CD14-positive monocyte (primary cell): ENCODE measurements at regions not wholly inside any gene's neighbourhood (a gene's known extent, or its start where the extent isn't known, plus 50 kb on each side); places are given as distances from the start of the nearest gene placed in this dataset.

ENCODE experiments used
- DNase-seq, 3 donors: peaks; one replicate each; pipeline ENCODE4 v3.0.0-alpha.2; 2011 to 2022
- H2AFZ ChIP-seq: 2 replicates; pipeline ENCODE4 v1.6.0; 2012; ENCODE audit warnings: mild to moderate bottlenecking, low read depth, low read length, inconsistent platforms; ENCODE audit not compliant: insufficient read depth, poor library complexity, severe bottlenecking
- H3K27ac ChIP-seq, 2 donors: 1 replicate in 1 of 2; 2 replicates in 1 of 2; pipeline ENCODE4 v1.5.1; 2012 to 2013; ENCODE audit warnings: low read length in 2 of 2, control low read depth in 1 of 2, inconsistent platforms in 1 of 2, low read depth in 1 of 2, mild to moderate bottlenecking in 1 of 2
- H3K27me3 ChIP-seq, 2 donors: one replicate each; pipeline versions ENCODE4 v1.6.0 to v1.6.1; 2011 to 2013; ENCODE audit warnings: low read length in 2 of 2; ENCODE audit not compliant: control insufficient read depth in 2 of 2, insufficient read depth in 2 of 2
- H3K36me3 ChIP-seq, 2 donors: replicated peaks in 1 of 2; 1 replicate in 1 of 2; 2 replicates in 1 of 2; pipeline versions ENCODE4 v1.5.1 to v1.6.1; 2012 to 2013; ENCODE audit warnings: low read length in 2 of 2, control low read depth in 1 of 2, inconsistent platforms in 1 of 2, mild to moderate bottlenecking in 1 of 2; ENCODE audit not compliant: insufficient read depth in 2 of 2, control insufficient read depth in 1 of 2
- H3K4me1 ChIP-seq, 2 donors: 1 replicate in 1 of 2; 2 replicates in 1 of 2; pipeline versions ENCODE4 v1.5.1 to v1.6.1; 2012 to 2013; ENCODE audit warnings: low read length in 2 of 2, control low read depth in 1 of 2, inconsistent platforms in 1 of 2, mild to moderate bottlenecking in 1 of 2, moderate library complexity in 1 of 2; ENCODE audit not compliant: insufficient read depth in 2 of 2, control insufficient read depth in 1 of 2
- H3K4me2 ChIP-seq: replicated peaks from 2 replicates; pipeline ENCODE3; 2012; ENCODE audit warnings: low read length, moderate library complexity, mild to moderate bottlenecking; ENCODE audit not compliant: poor library complexity, severe bottlenecking; ENCODE audit errors: extremely low read depth
- H3K4me3 ChIP-seq, 3 experiments: fragments of 200-600 bp in 1 of 3; sonication (generic) in 1 of 3; replicated peaks in 1 of 3; 1 replicate in 2 of 3; 2 replicates in 1 of 3; pipeline ENCODE4 v1.5.1; 2011 to 2013; ENCODE audit warnings: low read length in 3 of 3, mild to moderate bottlenecking in 3 of 3, control low read depth in 2 of 3, low read depth in 2 of 3, inconsistent platforms in 1 of 3, moderate library complexity in 1 of 3
- H3K79me2 ChIP-seq: 2 replicates; pipeline ENCODE4 v1.6.0; 2012; ENCODE audit warnings: mild to moderate bottlenecking, control low read depth, inconsistent platforms, low read length, moderate library complexity; ENCODE audit not compliant: insufficient read depth
- H3K9ac ChIP-seq: 2 replicates; pipeline ENCODE4 v1.6.0; 2017; ENCODE audit warnings: low read length, mild to moderate bottlenecking; ENCODE audit not compliant: insufficient read depth, poor library complexity, severe bottlenecking
- H3K9me3 ChIP-seq, 2 donors: replicated peaks in 1 of 2; 1 replicate in 1 of 2; 2 replicates in 1 of 2; pipeline versions ENCODE4 v1.5.1 to v1.6.1; 2012 to 2013; ENCODE audit warnings: low read length in 2 of 2, control low read depth in 1 of 2; ENCODE audit not compliant: control insufficient read depth in 1 of 2, insufficient read depth in 1 of 2
- H4K20me1 ChIP-seq: 2 replicates; pipeline ENCODE4 v1.6.0; 2012; ENCODE audit warnings: mild to moderate bottlenecking, low read length, control low read depth, moderate library complexity; ENCODE audit not compliant: insufficient read depth
- H3K27ac Mint-ChIP-seq, 7 donors: one replicate each; pipeline ENCODE4 v1.8.0; 2020; ENCODE audit warnings: mild to moderate bottlenecking in 7 of 7, mixed read lengths in 7 of 7, moderate library complexity in 6 of 7, inconsistent platforms in 2 of 7
- H3K27me3 Mint-ChIP-seq, 3 donors: one replicate each; pipeline ENCODE4 v1.8.0; 2021 to 2022; ENCODE audit warnings: low read depth in 3 of 3, mild to moderate bottlenecking in 3 of 3, mixed read lengths in 3 of 3, moderate library complexity in 3 of 3, inconsistent platforms in 1 of 3
- H3K36me3 Mint-ChIP-seq, 2 donors: one replicate each; pipeline ENCODE4 v1.8.0; 2020; ENCODE audit warnings: mixed read lengths in 2 of 2, inconsistent platforms in 1 of 2, mild to moderate bottlenecking in 1 of 2
- H3K4me1 Mint-ChIP-seq: one replicate; pipeline ENCODE4 v1.8.0; 2020; ENCODE audit warnings: mild to moderate bottlenecking, mixed read lengths
- H3K4me3 Mint-ChIP-seq, 2 donors: one replicate each; pipeline ENCODE4 v1.8.0; 2020; ENCODE audit warnings: mild to moderate bottlenecking in 2 of 2, mixed read lengths in 2 of 2, moderate library complexity in 1 of 2
- H3K9me3 Mint-ChIP-seq, 7 donors: one replicate each; pipeline ENCODE4 v1.8.0; 2020 to 2022; ENCODE audit warnings: mixed read lengths in 7 of 7, mild to moderate bottlenecking in 6 of 7, moderate library complexity in 6 of 7, inconsistent platforms in 2 of 7
- WGBS: methylation state at CpG from one replicate; pipeline ENCODE4 v1.1.5; 2013; ENCODE audit warnings: missing lambda C conversion rate; ENCODE audit not compliant: insufficient coverage; 5-methylcytosine and 5-hydroxymethylcytosine counted together
- intact Hi-C, 2 donors: fragments of 100-400 bp; cut with micrococcal nuclease; formaldehyde crosslinking; loops; one replicate each; pipeline versions ENCODE4 v1.15.0 to v1.15.1; 2023
- TF ChIP-seq, protein P1 (sequence below): fragments of 200-600 bp; IDR thresholded peaks from one replicate; pipeline ENCODE4 v1.8.0; 2022; ENCODE audit warnings: antibody characterized with exemption, mild to moderate bottlenecking

DNA sequence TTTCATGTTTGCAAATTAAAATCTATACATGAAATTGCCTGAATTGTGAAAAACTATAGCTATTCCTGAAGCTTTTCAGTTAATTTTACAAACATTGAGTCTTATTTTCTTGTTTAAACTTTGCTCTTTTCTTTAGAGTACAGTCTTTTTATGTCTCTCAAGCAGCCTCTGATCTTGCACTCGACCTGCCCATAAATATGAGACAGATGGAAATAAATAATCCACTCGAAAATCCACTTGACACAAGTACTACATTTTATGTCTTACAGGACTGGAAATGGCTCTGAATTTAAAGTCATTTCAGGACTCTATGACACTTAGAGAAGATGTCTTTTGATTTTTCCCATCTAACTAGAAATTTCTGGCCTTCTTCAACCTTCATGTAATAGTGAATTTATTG lies 283.8 kb downstream of the USP25 start:
- no peaks in the 10 kb centered on the region for H3K4me1 ChIP-seq
- H3K9ac ChIP-seq: no peak overlapping the region
- no peak for DNase-seq
- Mint-ChIP-seq H3K27me3 (no peaks in the 10 kb centered on the region), H3K36me3 (no peaks in the 10 kb centered on the region), H3K9me3 (peaks cover 0 to 4% (median 2%) of the 10 kb centered on the region in 7 donors), H3K4me3 (no peak overlapping the region), H3K4me1 (no peaks in the 10 kb centered on the region), H3K27ac (no peak overlapping the region)
- no peaks in the 10 kb centered on the region for H3K36me3 ChIP-seq
- no peaks in the 10 kb centered on the region for H3K79me2 ChIP-seq
- H3K4me3 ChIP-seq: no peak overlapping the region
- H3K9me3 ChIP-seq: no peaks in the 10 kb centered on the region
- no peak overlapping the region for H3K27ac ChIP-seq
- TF ChIP-seq, protein P1, sequence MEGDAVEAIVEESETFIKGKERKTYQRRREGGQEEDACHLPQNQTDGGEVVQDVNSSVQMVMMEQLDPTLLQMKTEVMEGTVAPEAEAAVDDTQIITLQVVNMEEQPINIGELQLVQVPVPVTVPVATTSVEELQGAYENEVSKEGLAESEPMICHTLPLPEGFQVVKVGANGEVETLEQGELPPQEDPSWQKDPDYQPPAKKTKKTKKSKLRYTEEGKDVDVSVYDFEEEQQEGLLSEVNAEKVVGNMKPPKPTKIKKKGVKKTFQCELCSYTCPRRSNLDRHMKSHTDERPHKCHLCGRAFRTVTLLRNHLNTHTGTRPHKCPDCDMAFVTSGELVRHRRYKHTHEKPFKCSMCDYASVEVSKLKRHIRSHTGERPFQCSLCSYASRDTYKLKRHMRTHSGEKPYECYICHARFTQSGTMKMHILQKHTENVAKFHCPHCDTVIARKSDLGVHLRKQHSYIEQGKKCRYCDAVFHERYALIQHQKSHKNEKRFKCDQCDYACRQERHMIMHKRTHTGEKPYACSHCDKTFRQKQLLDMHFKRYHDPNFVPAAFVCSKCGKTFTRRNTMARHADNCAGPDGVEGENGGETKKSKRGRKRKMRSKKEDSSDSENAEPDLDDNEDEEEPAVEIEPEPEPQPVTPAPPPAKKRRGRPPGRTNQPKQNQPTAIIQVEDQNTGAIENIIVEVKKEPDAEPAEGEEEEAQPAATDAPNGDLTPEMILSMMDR: no peak
- H4K20me1 ChIP-seq: no peaks in the 10 kb centered on the region
- no peak overlapping the region for H3K4me2 ChIP-seq
- no peak overlapping the region for H2AFZ ChIP-seq
- H3K27me3 ChIP-seq: no peaks in the 10 kb centered on the region
- no CpG with 5 or more reads among the region's 2 CpGs for WGBS
- intact Hi-C loops: no loop called here

DNA sequence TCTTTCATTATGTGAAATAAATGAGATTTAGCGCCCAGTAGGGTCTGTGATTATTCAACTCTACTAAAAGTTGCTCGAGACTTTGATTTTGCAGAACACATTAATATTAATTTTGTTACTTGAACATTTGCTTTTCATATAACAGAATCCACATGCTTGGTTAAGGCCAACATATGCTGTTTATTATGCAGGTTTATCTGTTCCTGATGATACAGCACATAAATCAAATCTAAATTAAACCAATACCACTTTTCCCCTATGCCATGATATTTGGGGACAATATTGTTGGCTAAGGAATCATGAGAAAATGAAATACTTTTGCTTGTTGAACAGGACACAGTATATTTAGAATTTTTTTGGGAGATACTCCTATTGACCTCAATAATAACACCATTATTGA lies 291.1 kb downstream of the USP25 start:
- no peaks in the 10 kb centered on the region for H3K36me3 ChIP-seq
- no peak overlapping the region for H3K4me3 Mint-ChIP-seq
- H3K27ac Mint-ChIP-seq: no peak overlapping the region
- no peak for DNase-seq
- TF ChIP-seq, protein P1: no peak
- intact Hi-C loops: no loop called here
- H4K20me1 ChIP-seq: no peaks in the 10 kb centered on the region
- no peaks in the 10 kb centered on the region for H3K27me3 ChIP-seq
- no peaks in the 10 kb centered on the region for H3K4me1 Mint-ChIP-seq
- no peaks in the 10 kb centered on the region for H3K79me2 ChIP-seq
- no peak overlapping the region for H2AFZ ChIP-seq
- H3K36me3 Mint-ChIP-seq: no peaks in the 10 kb centered on the region
- peaks cover 0 to 5% (median 2%) of the 10 kb centered on the region in 7 donors for H3K9me3 Mint-ChIP-seq
- no peaks in the 10 kb centered on the region for H3K9me3 ChIP-seq
- no peak overlapping the region for H3K9ac ChIP-seq
- no CpG with 5 or more reads among the region's 2 CpGs for WGBS
- H3K27me3 Mint-ChIP-seq: no peaks in the 10 kb centered on the region
- H3K27ac ChIP-seq: no peak overlapping the region
- no peak overlapping the region for H3K4me2 ChIP-seq
- H3K4me1 ChIP-seq: no peaks in the 10 kb centered on the region
- no peak overlapping the region for H3K4me3 ChIP-seq
